Posterior vena cava (tissue), 2 donors: ENCODE measurements at regions not wholly inside any gene's neighbourhood (a gene's known extent, or its start where the extent isn't known, plus 50 kb on each side); places are given as distances from the start of the nearest gene placed in this dataset.

Experiments used
- DNase-seq: peaks from one replicate; pipeline ENCODE4 v3.0.0-alpha.2; 2020; ENCODE audit warnings: low spot score
- intact Hi-C, 2 donors: fragments of 100-400 bp; cut with DNase I; formaldehyde crosslinking; loops; one replicate each; pipeline versions ENCODE4 v1.14.1 to v1.14.2; 2022 to 2023
- donor health status: DM: yes; HTN: yes; CAD: no.
- donor health status: DM: yes; HTN: yes; CAD: no.

DNA sequence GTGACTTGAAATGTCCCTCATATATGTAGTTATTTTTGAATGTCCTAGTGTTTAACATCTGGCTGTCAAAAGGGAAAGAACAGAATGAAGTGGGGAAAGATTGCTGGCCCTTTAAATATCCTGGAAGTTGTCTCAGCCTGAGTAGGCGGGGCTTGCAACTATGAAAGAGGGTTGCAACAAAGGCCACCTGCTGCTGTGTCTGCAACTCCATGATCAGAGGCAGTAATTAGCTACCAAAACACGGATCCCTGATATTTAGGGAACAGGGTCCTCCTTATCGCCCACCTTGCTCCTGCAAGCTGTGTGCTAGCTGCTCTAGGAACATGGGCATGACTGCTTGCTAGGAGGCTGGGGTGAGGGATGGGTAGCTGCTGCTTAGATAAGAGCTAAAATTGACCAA, 100.2 kb upstream of the CFAP20DC start:
- intact Hi-C loops = no loop called here
- no peak for DNase-seq

DNA sequence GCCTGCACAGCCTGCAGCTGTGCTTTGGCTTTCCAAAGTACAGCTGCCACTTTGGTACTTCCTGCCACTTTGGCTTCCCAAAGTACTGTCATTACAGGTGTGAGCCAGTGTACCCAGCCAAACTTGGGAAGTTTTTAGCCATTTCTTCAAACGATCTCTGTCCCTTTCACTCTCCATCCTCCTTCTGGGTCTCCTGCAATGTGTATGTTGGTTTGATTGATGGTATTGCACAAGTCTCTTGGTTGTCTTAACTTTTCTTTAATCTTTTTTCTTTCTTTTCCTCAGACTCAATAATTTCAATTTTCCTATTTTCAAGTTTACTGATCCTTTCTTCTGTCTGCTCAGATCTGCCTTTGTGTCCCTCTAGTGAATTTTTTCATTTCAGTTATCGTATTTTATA, 99.3 kb upstream of the CFAP20DC start:
- intact Hi-C loops = no loop called here
- DNase-seq = no peak

DNA sequence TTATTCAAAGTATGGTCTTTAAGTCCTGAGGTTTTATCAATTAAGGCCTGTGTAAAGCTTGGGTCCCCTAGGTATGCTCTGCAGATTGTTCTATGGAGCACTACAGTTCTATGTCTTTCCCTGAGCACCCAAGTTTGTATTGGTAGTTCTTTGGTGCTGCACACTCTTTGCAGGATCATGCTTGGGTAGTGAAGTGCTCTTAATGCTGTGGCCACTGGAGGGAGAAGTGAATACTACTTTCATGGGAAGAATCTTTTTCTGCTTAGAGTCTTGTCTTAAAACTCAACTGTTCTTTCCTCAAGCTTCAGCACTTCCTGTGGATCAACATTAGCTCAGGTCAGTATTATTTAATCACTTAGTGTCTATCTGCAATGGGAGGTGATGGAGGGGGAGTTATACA, 93.6 kb upstream of the CFAP20DC start:
- intact Hi-C loops = no loop called here
- no peak for DNase-seq

DNA sequence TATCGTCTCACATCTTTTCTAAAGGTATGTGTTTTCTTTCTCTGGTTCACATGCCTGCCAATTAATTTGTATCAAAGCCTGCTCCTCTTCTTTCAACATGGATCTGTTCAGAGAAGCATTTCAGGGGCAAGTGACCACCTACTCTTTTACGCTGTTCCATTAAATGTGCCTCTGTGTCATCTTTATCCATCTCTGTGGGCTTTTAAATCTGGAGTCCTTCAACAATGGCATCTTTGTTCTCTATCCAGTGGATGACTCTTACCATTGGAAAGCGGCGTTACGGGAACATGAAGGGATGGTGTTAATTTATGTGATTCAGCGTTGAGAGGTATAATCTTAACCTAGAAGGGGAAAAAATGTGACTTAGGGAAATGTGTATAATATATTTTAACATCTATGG, 92.7 kb upstream of the CFAP20DC start:
- intact Hi-C loops = no loop called here
- DNase-seq = no peak

DNA sequence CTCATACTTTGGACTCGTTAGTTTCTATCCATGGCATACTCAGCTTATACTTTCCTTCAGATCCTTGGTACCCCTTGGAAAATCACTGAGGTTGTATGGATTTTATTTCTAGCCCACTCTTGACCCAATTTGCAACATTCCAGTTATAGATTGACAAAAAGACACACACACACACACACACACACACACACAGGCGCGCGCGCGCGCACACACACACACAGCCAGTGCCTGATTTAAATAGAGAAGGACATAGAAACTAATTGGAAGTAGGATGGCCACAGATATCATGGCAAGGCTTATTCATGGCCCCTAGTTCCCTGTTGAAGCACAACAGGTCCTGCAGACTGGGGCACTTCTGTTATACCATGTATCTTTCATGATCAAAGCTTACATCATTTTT, 89.1 kb upstream of the CFAP20DC start:
- DNase-seq = no peak
- intact Hi-C loops = no loop called here

DNA sequence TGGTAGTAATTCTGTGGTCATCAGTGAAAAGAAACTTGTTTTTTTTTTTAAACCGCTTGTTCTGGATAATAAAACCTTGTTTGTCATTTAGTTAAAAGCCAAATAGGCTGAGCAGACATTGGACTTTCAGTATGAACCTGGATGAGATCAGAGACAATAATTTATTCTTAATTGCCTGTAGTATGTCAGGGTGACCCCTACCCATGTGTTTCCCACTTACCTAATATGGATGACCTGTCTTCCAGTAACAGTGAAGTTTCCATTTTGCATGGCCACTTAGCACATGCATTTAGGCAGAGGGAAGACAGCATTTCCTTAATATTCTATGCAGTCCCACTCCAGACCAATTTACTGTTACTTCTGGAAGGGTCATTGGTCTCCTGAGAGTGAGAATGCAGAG, 87.6 kb upstream of the CFAP20DC start:
- DNase-seq = no peak
- intact Hi-C loops = no loop called here

DNA sequence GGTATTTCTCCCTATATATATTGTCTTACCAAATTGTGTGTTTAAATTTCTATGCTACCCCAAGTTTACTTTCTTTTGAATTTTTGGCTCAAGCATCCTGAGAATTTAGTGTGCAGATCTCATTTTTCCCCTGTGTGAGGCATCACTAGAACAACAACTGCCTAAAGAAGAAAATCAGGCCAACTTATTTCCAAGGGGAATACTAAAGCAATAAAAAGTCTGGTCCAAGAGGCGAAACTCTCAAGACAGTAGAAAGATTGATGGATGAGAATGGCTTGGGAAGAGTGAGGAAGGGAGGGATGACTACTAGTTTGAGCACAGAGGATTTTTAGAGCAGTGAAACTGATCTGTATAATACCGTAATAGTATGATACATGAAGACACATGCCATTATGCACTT, 86.3 kb upstream of the CFAP20DC start:
- intact Hi-C loops = no loop called here
- DNase-seq = no peak

DNA sequence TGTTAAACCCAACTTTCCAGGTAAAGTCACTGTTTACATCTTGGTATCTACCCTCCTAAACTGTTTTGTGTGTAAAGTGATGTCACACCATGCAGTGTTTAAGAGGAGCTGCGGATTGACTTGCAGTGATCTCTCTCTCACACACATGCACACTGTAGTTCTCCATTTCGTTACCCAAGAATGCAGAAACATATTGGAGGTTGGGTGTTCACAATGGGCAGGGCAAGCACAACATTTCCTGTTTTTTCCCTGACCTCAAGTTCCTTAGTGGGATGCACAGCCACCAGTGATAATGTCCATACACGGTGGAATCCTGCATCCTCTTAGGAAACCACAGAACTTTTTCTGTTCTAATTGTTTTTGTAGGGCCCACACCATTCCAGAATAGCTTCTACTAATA, 85.3 kb upstream of the CFAP20DC start:
- intact Hi-C loops = no loop called here
- DNase-seq = no peak

DNA sequence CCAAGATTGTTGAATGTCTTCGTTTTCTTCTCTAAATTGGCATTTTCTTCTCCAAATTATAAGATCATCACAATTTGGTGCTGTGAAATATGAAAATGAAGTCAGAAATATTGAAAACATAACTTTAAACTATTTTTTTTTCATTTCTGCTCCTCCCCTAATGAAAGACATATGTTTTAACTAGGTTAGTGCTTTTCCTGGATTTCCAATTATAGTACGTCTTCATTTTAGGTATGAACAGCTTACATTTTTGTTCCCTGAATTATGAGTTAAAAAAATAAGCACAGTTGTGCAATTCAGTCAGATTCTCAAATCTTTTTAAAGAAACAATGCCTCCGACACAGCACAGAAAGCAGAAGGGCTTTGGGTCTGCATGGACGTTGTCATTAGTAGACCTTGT, 83.5 kb upstream of the CFAP20DC start:
- intact Hi-C loops = no loop called here
- no peak for DNase-seq

DNA sequence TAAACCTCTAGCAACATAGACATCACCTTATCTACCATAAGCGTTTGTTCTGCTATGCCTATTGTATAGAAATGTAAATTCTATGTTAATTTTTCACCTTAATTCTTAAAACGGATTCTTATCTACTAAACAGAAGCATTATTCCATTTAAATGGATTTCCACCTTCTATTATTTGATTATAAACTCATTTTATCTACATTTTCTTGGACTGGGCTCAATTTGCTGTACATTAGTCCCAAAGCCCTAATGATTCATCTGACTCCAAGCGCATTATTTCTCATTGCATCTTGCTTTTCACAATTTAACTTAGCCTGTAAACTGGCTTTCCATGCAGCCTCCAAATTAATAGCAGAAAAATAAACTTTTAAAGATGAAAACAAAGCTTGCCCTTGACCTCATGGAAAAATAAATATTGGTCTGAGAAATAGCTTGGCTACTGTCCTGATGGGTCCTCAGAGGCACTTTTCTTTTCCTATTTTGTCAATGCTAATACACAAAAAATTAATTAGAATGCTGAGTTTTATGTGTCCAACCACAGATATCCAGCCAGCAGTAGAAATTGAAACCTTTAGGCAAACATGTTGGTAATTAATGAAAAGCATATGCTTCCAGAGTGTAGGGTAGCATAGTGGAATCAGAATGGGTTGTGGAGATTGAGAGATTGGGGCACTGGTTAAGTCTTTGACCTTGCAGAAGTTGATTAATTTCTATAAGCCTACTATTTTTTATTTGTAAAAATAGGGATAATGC, 81.4 kb upstream of the CFAP20DC start:
- intact Hi-C loops = no loop called here
- no peak for DNase-seq

DNA sequence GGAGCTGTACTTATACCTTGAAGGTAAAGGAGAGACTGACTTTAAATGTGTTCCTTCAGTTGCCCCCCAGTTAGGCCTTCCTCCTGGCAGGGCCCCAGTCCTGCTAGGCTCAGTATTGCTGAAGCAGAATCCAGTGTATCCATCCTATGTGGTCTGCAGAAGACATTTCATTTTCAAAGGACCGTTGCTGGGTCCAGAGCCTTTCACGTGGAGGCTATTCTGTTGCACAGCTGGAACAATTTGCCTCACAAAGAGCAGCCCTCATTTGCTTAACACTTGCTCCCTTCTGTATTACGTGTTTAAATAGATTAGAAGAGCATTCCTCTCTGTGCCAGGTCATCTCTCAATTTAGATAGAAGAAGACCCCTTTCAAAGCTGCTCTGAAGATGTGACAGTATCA, 78.9 kb upstream of the CFAP20DC start:
- intact Hi-C loops = no loop called here
- DNase-seq = no peak

DNA sequence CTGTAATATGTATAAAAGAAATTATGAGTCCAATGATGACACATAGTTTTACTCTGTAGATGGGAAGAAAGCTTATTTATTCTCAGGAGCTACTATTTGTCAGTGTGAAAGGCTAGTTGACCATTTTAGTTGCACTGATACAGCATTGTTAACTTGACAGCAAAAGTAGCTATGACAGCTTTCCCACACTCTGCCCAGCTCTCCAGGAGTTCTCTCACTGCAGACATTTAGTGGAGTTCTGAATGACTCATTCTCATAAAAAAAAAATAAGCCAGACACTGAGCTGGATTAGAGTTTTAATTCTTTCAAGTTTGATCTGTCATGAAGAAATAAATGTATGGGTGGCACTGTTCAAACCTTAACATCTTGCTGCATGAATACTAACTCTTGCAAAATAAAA, 77.2 kb upstream of the CFAP20DC start:
- intact Hi-C loops = no loop called here
- no peak for DNase-seq

DNA sequence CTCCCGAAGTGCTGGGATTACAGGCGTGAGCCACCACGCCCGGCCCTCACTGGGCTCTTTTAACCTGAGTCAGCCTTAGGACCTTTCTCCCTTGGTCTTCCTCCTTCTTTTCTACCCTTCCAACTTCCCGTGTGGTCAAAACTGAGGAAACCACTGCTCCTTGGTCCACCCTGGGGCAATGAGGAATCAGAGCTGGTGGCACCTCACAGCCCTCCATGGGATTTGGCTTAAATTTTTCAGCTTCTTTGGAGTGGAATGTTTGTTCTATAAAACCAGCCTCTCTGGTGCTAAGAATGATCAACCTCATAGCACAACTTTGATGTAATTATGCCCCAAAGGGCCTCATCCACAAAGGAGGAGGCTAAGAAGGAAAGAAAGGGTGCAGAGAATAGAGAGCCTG, 76.6 kb upstream of the CFAP20DC start:
- intact Hi-C loops = no loop called here

DNA sequence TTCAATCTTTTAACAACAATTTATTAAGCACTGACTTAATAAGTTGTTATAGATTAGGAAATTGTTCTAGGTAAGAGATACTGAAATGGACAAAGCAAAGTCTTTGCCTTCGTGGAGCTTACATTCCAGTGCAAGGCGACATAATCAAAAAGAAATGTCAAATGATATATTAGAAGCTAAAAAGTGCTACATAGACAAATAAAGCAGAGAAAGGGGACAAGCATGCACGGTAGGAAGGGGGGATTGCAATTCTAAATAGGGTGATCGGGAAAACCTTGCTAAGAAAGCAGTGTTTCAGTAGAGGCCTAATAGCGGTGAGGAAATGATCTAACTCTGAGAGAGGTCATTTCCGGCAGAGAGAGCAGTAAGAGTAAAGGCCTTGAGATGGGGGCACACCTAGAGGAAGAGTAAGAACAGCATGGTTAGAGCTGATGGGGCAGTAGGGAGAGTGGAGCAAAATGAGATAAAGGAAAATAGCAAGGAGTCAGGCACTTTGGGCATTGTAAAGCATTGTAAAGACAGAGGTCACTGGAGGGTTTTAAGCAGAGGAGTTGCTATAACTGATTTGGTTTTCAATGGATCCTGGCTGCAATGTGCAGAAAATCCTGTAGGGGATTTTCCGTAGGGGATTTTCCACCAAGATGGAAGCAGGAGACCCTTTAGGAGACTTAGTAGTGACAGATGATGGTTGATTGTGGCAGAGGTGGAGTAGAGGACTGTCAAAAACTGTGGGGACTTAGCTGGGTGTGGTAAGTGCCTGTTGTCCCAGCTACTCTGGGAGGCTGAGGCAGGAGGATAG, 71.7 kb upstream of the CFAP20DC start:
- intact Hi-C loops = no loop called here
- DNase-seq = no peak

More for the DNA sequence above, 76.6 kb upstream of the CFAP20DC start:
- DNase-seq = no peak

DNA sequence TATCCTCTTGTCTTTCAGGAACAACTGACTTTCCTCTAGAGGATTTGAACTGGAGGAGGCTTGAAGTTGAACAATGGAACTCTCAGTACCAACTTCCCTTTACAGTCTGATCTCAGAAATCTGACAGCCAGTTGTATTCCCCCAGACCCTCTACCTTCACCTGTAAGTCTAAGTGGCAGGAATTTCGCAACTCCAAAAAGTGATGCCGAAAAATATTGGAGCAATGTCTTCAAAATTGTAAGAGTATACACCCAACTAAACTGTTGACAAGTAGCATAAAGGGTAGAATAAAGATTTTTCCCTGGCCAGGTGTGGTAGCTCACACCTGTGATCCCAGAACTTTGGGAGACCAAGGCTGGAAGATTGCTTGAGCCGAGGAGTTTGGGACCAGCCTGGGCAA, 69.1 kb upstream of the CFAP20DC start:
- intact Hi-C loops = no loop called here
- no peak for DNase-seq

DNA sequence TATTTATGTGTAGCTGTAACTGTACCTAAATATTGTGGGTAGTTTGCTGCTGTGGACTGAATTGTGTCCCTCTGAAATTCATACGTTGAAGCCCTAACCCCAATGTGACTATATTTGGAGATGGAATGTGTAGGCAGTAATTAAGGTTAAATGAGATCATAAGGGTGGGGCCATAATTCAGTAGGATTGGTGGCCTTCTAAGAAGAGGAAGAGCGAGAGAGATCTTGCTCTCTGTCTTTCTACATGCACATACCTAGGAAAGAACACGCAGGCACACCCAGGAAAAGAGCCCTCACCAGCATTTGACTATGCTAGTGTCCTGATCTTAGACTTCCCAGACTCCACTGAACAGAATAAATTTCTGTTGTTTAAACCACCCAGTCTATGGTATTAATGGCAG, 67.6 kb upstream of the CFAP20DC start:
- DNase-seq = no peak
- intact Hi-C loops = no loop called here

DNA sequence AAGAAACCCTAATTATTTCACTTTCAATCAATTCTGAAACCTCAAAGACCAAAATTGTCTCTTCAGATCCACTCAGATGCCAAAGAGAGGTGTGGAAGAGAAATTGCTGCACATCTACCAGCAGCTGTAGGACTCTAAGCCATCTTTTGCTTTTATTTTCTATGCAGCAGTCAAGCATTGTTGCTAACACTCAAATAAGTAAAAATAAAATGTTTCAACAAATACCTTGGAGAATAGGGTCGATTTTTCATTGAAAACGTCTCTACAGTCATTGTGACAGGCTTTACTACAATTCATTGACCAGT, 66.4 kb upstream of the CFAP20DC start:
- DNase-seq = no peak
- intact Hi-C loops = no loop called here

DNA sequence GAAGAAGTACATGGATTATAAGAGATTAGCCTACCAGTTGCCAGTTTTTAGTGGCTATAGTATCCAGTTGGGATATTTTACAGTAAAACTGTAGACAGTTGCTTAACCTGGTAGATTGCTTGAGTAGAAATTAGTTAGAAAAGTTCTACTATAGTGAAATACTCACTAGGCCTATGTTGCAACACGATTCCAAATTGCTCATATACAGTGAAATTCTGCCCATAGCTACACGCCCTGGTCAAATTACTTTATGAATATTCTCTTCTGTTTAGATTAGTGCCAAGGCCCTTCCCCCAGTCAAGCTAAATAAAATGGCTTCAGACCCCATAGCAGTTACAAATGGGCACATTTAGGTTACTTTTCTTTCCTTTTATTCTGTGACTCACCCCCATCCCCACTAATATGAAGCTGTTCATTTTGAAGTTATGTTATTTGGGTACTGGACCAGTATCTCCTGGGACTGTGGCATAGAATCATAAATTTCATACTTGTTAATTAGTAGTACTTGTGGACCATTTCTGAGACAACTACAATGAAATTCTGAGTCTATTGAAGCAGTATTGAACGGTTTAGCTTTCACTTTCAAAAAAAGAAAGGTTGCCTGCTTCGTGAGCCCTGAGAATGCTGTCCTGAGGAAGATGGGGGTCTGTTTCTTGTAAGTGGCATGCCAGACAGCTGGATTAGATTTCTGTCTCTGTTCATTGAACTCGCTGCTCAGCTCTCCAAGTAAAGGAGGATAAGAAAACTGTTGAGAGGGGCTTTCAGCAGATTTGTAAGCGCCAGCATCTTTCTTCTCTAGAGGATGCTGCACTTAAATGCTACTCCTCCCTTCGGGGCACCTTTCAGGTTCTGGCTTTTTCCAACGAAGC, 65.8 kb upstream of the CFAP20DC start:
- intact Hi-C loops = no loop called here
- no peak for DNase-seq

DNA sequence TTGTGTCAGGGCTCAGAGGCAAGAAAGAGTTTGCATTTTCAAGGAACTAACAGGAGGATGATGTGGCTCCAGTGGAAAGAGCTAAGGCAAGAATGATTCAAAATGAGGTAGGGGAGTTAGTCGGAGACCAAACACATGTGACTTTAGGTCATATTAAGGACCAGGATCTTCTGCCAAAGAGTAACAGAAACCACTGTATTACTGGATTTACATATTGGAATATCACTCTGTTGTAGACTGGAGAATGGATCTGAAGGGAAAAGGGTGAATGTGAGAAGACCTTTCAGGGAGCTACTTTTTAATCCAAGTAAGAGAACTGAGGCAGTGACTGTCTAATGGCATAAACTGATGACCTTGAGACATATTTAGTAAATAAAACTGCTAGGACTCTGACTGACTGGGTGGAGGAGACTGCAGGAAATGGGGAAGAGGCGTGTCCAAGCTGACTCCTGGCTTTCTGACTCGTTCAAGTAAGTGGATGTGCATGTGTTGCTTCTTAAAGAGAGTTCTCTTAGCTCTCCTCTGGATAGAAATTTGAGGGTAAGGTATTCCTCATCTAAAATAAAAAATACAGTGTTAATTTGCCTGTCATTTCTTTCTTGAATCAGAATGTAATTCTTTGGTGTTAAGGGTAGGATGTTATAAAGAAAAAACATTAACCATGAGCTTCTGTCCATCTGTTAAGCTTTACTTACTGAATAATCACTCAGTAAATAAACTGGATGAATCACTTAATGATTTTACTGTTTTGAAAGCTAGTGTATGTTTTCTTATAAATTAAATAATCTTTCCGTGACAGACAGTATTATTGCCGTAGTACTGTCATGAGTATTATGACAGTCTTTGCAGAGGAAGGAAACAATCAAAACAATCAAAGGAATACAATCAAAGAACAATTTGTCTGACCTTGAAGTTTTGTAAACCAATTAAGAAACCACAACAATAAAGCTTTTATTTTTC, 58.3 kb upstream of the CFAP20DC start:
- DNase-seq = no peak

More for the DNA sequence above, 58.3 kb upstream of the CFAP20DC start:
- intact Hi-C loops = no loop called here
